ENCODE measurements at regions not wholly inside any gene's neighbourhood (a gene's known extent, or its start where the extent isn't known, plus 50 kb on each side); places are given as distances from the start of the nearest gene placed in this dataset.

DNA sequence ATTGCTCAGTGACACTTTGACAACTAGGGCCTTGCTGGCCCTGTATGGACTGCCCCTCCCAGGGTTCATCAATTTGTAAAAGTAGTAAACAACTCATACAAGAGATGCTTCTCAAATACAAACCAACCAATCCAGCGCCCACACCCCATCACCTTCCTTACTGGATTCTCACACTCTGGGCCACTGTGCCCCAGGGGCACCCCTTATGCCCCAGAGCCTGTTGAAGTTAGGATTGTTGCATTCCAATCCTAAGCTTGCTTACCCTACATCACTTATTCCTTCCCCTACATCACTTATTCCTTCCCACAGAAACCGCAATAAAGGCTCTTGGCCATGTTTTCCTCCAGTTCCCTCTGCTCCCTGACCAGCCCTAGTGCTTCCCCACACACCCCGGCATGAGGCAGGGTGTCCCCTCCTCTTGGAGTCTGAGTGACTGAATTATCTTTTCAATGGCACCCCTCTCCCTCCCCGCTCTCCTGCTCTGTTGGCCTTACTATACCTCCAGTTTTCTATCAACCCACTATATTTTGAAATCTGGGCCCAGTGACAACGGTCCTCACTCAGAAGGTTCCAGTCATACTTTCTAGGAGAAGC, 182.4 kb upstream of the S1PR3 start:
- no peak overlapping the region for H3K4me3 ChIP-seq (ENCODE audit: low read depth, poor library complexity, severe bottlenecking)
- intact Hi-C loops (cut with DNase I; ENCODE audit: low total_unique reads), result no loop called here
- no peak for TF ChIP-seq POLR2A (IDR thresholded peaks at IDR 0.05)
- no peak for TF ChIP-seq CTCF (IDR thresholded peaks at IDR 0.05)
- peak in 1 of 2 donors; percentile 73 for DNase-seq (ENCODE audit: low spot score in 2 of 2)
- 87 to 92% methylated on average over 4 of the region's 5 CpGs for WGBS, 2 donors

DNA sequence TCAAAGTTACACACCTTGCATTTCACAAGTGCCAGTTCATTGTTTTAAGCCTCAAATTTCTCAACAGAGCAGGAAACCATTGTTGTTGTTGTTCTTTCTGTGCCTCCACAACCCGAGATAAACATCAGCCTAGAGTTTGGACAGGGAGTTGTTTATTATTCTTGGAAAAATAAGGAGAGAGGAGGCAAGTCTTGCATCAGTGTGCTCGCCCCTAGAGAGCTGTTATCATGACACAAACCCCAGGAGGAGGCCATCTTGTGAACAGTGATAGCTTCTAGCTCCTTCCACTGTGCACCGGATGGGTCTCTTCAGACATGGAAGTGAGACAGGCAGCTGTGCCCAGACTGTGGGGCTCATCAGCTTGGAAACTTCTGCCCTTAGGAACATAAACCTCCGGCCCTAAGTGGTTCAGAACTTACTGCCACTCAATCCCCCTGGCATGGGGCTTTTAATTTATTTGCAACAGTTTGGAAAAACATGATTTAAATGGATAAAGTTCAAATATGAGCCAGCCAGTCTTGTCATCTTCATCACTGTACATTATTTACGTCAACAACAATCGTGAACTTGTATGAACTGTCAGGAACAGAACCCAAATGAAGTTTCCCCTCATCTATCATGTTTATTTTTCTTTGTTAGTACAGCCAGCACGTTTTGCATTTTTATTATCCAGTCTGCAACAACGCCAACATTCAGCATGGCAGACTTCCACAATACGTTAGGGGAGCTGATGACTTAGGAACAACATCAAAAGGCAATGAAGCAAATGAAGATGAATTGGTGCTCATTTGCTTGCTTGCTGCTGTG, 181.7 kb upstream of the S1PR3 start:
- intact Hi-C loops (cut with DNase I; ENCODE audit: low total_unique reads), result no loop called here
- WGBS, 2 donors, result 62 to 67% methylated on average over 9 of the region's 9 CpGs
- H3K4me3 ChIP-seq (ENCODE audit: low read depth, poor library complexity, severe bottlenecking), result no peak overlapping the region
- TF ChIP-seq CTCF (IDR thresholded peaks at IDR 0.05), result no peak
- no peak for TF ChIP-seq POLR2A (IDR thresholded peaks at IDR 0.05)
- peak in 1 of 2 donors; percentile 26 for DNase-seq (ENCODE audit: low spot score in 2 of 2)

- 64 to 88% methylated on average over 2 of the region's 2 CpGs for WGBS, 2 donors
- DNase-seq (ENCODE audit: low spot score in 2 of 2), result peak in 1 of 2 donors; percentile 46
- TF ChIP-seq CTCF (IDR thresholded peaks at IDR 0.05), result no peak
- no peak for TF ChIP-seq POLR2A (IDR thresholded peaks at IDR 0.05)
- H3K4me3 ChIP-seq (ENCODE audit: low read depth, poor library complexity, severe bottlenecking), result no peak overlapping the region
- intact Hi-C loops (cut with DNase I; ENCODE audit: low total_unique reads), result no loop called here
Measured at GRCh38 chr9:88810826-88811225, 180.4 kb upstream of the S1PR3 start.

DNA sequence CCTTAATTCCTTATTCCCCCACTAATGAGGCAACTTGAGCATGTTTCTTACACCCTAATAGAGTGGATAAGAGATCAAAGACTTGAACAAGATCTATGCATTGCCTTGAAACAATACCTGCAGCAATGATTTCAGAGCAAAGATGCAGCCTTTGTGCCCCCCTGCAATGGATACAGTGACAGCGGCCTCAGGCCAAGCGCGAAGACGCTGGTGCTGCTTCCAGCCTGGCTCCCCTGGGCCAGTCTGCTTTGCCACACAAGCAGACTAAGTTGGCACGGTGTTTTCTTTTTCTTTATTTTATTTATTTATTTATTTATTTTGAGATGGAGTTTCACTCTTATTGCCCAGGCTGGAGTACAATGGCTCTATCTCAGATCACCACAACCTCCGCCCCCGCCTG, 179.8 kb upstream of the S1PR3 start:
- no peak overlapping the region for H3K4me3 ChIP-seq (ENCODE audit: low read depth, poor library complexity, severe bottlenecking)
- 94 to 95% methylated on average over 7 of the region's 7 CpGs for WGBS, 2 donors
- intact Hi-C loops (cut with DNase I; ENCODE audit: low total_unique reads), result no loop called here
- no peak for DNase-seq (ENCODE audit: low spot score in 2 of 2)
- no peak for TF ChIP-seq POLR2A (IDR thresholded peaks at IDR 0.05)
- no peak for TF ChIP-seq CTCF (IDR thresholded peaks at IDR 0.05)

GRCh38 chr9:88812938-88813637, 178.2 kb upstream of the S1PR3 start:
- DNase-seq (ENCODE audit: low spot score in 2 of 2), result no peak
- intact Hi-C loops (cut with DNase I; ENCODE audit: low total_unique reads), result no loop called here
- H3K4me3 ChIP-seq (ENCODE audit: low read depth, poor library complexity, severe bottlenecking), result no peak overlapping the region
- 84 to 86% methylated on average over 7 to 10 of the region's 10 CpGs for WGBS, 2 donors
- no peak for TF ChIP-seq CTCF (IDR thresholded peaks at IDR 0.05)
- no peak for TF ChIP-seq POLR2A (IDR thresholded peaks at IDR 0.05)

All from lower leg skin (tissue), 4 donors.